AML-193 (cell line): ENCODE measurements at regions not wholly inside any gene's neighbourhood (a gene's known extent, or its start where the extent isn't known, plus 50 kb on each side); places are given as distances from the start of the nearest gene placed in this dataset.
"Not testable (repeated sequence)": the region's sequence is repeated elsewhere in the genome, so short reads cannot be mapped to it uniquely, and the experiment has no call there.

Source experiments
- DNase-seq, 2 experiments: peaks; one replicate each; lab custom pipeline; 2025; lab: John Stamatoyannopoulos, UW

DNA sequence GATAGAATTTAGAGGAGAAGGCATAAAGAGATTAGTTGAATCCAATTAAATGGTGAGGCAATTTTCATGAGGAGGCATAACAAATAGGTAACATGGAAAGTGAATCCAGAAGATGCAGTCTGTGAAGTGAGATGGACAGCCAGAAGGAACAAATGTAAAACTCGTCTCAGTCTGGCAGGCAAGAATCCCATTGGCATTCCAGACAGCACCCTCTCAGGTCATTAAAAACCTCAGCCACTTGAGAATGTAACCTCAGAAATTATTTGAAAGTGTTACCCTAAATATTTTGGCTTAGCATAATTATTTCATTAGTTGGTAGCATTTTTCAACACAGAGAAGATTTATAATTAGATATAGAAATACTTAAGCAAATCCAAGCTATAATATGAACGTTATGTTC lies 342.3 kb downstream of the LRRC3B start:
- DNase-seq, result no peak

DNA sequence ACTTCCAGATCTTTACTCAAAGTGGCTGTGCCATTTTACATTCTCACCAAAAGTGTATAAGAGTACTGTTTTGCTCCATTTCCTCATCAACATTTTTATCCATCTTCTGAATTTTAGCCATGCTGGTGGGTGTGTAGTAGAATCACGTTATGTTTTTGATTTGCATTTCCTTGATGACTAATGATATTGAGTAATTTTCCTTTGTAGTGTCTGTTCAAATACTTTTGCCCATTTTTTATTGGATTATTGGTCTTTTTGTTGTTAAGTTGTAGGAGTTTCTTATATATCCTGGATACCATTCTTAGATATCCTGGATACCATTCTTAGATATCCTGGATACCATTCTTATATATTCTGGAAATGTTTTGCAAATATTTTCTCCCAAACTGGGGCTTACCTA lies 344.9 kb downstream of the LRRC3B start:
- DNase-seq, result no peak

DNA sequence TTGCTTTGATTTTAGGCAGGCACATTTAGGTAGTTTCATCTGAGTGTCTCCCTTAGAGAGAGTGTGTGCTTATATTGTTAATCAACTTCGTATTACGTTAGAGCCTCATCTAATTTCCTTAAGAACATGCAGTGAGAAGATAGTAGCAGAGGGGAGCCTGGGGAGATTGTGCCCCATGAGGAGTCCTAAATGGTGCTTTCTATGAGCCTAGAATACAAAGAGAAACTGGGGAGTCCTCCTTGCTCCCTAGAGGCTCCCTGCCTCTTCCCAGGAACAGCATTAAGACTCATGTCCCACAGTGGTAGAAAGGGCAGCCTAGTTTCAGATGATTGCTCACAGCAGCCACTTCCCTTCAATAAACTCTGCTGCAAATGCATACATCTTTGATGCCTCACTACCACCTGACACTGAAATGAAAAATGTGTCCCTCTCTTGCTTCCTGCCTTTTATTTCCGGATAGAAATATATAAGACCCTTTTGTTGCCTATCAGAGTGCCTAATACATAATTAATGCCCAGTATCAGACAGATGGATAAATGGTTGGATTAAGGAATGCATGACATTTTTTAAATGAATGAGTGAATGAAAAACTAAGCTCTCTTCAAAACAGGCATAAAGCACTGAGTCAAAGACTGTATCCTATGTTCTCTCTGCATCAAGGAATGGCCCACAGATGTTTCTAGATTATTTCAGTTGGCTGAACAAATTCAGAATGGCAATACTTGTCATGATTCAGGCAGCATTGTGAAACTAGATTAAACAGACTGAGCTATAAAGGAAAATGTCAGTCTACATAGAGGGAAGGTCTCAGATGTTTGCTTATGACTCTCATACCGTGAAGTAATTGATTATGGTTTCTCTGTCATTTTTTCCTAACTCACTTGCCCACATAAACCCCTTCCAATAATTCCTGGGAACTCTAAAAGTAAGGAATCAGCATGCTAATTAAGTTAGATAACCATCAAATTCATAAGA lies 362.1 kb downstream of the LRRC3B start:
- no peak for DNase-seq

GRCh38 chr3:26989037-26989436 lies 366.5 kb downstream of the LRRC3B start:
- no peak for DNase-seq

DNA sequence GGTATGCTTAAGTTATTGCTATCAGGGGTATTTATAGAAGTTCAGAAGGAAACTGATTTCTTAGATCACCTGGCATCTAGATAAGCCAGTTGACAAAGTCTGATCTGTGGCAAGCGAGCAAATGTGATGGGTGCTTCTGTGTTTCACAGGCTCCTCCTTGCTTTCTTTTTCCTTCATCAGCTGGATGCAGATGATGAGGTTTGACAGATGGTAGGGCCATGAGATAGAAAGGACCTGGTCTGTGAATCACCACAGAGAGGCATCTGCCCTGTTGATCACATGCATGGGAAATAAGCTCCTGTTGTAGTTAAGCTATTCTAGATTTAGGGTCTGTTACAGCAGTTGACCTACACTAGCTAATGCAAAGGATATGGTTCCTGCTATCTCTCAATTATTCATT lies 372.0 kb downstream of the NEK10 start:
- no peak for DNase-seq

DNA sequence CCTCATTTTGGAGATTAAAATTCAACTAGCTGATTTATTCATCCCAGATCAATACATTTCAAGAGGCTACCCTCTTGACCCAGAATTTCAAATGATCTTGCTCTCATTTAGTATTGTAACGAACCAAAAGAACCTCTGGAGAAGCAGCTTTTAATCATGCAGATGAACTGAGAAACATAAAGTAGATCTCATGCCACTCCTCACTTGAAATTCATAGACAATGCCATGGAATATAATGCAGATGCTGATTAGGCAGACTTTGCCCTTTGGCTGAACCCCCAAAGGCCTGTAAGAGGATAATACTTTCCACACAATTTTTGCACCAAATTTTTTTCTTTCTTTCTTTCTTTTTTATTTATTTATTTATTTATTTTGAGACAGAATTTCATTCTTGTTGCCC lies 358.3 kb downstream of the NEK10 start:
- no peak for DNase-seq

- no peak for DNase-seq
Observed at GRCh38 chr3:27022096-27022761, 347.0 kb downstream of the NEK10 start.

- no peak for DNase-seq
Observed at GRCh38 chr3:27024493-27024892, 344.7 kb downstream of the NEK10 start.

- DNase-seq, result no peak
Observed at GRCh38 chr3:27025718-27026117, 343.5 kb downstream of the NEK10 start.

GRCh38 chr3:27031476-27031875 lies 337.7 kb downstream of the NEK10 start:
- DNase-seq, result no peak

- DNase-seq, result no peak
Observed at GRCh38 chr3:27034255-27034654, 334.9 kb downstream of the NEK10 start.

GRCh38 chr3:27040674-27041073 lies 328.5 kb downstream of the NEK10 start:
- no peak for DNase-seq

DNA sequence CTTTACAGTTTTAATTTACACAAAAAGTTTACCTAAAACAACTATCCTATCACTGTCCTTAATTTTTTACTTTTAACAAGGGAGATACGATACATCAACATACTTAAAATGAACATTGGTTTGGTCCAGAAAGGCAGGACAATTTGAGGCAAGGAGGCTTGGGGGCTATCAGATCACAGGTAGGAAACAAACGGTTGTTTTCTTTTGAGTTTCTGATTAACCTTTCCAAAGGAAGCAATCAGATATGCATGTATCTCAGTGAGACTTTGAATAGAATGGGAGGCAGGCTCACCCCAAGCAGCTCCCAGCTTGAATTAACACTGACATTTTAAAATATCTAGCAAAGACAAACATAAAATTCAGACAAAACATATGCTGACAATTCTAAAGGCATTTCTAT lies 326.6 kb downstream of the NEK10 start:
- not testable (repeated sequence) for DNase-seq

- no peak for DNase-seq
Observed at GRCh38 chr3:27043328-27043955, 325.7 kb downstream of the NEK10 start.

DNA sequence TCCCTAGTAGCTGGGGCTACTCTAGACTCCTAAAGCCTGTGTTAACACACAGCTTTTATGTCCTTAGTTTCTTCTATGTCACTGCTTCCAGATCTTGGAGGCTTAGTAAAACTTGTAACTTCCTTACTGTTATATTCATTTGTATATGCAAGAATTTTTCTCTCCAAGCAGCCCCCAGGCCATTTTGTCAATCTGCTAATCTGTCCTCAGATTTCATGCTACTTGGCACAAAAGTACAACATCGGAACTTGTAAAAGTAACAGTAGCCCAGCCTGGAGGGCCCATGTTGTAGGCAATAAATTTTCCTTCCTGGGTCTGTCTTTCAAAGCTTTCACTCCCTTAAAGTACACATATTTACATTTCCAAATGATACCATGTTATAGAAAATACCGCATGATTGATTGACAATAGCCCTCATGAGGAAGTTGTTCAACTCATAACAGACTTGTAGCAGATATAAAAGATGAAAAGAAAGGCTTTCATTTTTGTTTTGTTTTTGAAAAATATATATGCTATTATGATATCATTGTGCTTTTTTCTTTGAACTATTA lies 324.2 kb downstream of the NEK10 start:
- no peak for DNase-seq

DNA sequence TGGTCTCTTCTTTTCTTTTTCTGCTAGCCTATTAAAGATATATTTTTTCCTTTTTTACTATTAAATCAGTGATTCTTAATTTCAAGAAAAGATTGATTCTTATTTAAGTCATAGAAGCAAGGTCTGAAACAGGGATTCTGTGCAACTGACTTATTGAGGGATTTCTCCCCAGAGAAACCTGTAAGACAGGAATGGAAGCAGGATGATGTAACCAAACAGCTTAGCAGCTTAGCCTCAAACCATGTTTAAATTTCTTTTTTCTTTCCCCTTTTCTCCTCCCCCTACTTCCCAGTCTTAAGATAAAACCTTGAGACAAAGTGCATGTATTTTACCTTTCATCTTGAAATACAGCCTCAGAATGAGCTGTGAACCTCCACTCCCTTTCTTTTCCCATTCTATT lies 322.8 kb downstream of the NEK10 start:
- no peak for DNase-seq

DNA sequence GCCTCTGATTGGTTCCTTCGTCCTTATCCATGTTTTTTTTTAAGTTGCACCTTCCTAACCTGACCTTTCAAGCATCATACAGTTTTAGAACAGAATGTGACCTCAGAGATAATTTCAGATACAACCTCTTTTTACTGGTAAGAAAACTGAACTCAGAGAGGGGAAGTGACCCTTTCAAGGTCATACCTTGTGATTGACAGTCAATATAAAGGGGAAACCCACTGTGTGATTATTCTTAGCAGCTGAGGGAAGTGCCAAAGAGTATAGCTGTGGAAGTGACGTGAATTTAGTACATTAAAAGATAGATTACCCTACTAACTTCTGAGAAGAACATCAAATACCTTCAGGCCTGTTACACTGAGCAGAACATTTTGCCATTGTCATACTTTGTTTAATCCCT lies 319.4 kb downstream of the NEK10 start:
- no peak for DNase-seq

GRCh38 chr3:27051527-27051926 lies 317.7 kb downstream of the NEK10 start:
- not testable (repeated sequence) for DNase-seq

DNA sequence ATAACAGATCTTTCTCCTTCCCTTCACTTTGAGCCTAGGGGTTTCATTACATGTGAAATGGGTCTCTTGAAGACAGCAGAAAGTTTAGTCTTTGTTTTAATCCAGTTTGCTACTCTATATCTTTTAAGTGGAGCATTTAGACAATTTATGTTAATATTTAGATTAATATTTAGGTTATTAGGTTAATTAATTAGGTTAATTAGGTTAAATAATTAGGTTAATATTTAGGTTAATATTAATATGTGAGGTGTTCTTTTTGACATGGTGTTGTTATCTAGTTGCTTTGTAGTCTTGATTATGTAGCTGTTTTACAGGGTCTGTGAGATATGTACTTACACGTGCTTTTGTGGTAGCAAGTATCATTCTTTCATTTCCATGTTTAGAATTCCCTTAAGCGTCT lies 312.9 kb downstream of the NEK10 start:
- no peak for DNase-seq

DNA sequence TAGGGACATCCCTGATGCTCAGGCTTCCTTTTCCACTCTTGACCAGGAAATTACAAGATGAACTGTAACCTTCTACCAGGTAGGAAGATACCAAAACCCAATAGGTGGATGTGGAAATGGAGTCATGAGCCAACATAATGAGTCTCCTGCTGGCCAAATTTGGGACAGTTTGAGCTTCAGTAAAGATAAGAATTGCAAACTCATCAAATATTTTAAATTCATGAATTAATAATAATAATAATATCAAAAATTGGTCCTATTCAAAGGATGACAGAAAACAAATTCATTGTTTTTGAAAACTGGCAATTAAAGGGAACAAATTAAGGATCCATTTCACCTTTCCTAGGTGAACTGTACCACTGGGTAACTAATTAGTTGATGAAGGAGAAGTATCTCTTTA lies 309.7 kb downstream of the NEK10 start:
- DNase-seq, result no peak
